GM21576 (cell line): ENCODE measurements at regions not wholly inside any gene's neighbourhood (a gene's known extent, or its start where the extent isn't known, plus 50 kb on each side); places are given as distances from the start of the nearest gene placed in this dataset.

Experiments
- ATAC-seq: cut with Tn5 transposase; IDR thresholded peaks from one replicate; pipeline ENCODE4 v1.9.1; 2021; ENCODE audit warnings: mild to moderate bottlenecking, moderate library complexity; ENCODE audit not compliant: unreplicated experiment

DNA sequence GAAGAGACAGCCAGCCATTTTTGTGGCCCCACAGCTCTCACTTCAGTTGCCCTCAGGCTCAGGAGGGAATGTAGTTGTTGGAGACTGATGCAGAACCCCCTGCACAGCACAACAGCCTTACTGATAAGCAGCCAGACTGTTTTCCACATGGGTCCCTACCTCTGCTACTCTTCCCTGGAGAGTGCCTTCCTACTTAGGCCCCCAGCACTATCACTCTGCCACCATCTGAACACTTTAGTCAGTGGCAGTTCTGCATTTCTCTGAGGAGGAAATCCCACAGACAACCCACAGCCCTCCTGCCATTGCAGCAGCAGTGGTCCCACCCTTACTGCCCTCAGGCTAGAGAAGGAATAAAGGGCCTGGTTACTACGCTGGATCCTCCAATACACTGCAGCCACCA, 61.8 kb upstream of the PTPRD start:
- no peak for ATAC-seq

DNA sequence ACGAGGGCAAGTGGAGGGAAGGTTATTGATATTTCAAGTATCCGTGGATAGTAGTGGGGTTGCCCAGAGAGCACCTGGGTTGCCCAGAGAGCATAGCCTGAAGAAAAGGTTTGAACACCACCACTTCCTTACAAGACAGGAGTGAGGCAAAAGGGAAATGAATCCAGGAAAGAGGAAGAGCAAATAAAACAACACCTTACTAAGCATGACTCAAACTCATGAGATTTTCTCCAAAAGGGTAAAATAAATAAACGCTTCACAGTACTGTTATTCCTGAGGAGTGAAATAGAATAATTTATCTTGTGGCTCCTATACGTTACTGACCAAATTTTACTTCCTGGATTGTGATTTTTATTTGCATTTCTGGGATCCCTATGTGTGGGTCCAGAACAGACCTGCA, 65.2 kb upstream of the PTPRD start:
- ATAC-seq = no peak

DNA sequence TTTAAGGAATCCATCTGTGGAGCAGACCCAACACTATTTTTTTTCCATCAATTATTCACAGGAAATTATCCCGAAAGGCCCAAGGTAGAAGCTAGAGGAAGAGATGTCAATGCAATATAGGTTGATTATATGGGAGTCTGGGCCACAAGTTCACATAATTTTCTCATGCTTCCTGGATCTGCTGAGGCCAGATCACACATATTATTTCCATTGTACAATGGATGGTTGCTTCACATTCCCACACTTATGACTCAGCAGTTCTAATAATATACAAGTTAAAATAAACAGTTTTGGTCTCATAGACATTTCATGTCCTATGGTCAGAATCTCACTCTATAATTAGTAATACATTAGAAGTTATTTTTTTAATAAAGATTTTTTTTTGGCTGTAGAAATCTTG, 66.0 kb upstream of the PTPRD start:
- ATAC-seq = no peak

DNA sequence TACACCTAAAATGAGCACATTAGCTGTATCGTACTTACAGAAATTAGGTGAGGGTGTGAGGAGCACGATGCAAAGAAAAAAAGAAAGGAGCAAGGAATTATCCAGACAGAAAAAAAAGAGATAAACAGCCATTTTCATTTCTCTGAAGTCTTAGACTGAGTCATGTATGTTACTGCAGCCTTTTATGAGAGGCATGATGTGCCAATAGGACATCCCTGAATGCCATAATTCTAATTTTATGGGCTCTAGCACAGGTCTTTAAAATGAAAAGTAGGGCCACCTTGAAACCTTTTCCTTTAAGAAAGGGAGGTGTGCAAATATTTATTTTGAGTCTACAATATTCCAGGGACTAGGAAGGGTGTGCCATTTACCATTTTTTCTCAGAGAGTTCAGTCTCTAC, 74.1 kb upstream of the PTPRD start:
- no peak for ATAC-seq

DNA sequence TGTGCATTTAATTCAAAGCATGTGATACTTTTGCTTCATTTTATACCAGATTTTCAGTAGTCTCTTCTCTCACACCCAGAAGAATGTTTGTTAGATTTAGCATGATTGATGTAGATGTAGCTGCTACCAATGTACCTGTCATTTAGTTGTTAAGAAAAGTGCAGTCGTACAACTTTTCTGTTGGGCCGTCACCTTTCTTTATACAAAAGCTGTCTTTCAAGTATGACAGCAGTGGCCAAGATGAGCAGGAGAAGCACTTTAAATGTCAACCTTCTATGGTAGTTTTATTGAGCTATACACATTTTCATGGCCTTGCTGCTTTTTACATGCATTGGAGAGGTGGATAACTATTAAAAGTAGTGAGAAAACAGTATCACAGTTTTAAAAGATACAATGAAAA, 77.7 kb upstream of the PTPRD start:
- no peak for ATAC-seq

DNA sequence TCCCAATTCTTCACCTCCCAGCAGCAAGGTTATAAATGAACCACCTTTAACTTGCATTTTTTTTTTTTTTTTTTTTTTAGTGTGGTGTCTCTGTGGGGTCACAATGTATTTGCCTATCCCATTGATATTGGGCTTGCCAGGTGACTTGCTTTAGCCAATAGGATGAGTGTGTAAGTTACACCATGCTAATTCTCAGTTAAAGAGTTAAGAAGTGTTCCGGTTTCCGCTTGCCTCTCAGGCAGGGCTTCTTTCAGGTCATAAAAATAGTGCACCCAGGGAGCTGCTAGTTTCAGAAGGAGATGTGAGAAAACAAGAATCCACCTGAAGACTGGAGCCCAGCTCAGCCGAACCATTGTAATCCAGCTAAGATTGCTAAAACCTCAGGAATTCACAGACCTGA, 84.2 kb upstream of the PTPRD start:
- ATAC-seq = no peak

DNA sequence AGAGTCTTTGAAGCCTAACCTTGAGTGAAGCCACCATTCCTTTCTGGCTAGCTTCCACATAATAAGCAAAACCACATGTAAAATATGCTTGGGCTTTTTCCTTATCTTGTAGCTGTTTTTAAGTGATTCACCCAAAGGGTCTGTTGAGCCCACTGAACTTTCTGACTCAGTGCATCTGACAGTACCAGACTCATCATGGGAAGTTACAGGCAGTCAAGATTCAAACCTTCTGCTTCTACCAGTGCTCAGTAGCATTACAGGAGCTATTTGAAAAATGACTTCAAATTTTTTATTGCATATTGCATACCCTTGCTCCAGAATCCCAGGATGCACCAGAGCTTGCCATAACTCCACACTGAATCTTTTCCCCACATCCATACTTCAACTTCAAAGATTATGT, 87.5 kb upstream of the PTPRD start:
- ATAC-seq = no peak

DNA sequence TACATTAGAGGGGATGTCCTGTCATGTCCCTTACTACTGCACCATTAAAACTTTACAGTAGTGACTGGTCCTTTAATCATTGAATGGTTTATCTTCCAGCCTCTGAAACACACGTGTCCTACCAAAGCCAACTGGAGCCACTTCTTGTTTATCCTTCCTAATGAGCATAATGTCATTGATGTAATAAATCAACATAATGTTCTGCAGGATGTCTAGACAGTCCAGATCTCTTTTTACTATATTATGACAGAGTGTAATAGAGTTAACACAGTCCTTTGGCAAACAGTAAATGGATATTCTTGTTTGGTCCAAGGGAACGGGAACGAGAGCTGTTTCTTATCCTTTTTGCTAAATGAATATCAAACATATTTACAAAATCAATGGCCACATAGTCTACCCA, 88.1 kb upstream of the PTPRD start:
- ATAC-seq = no peak

DNA sequence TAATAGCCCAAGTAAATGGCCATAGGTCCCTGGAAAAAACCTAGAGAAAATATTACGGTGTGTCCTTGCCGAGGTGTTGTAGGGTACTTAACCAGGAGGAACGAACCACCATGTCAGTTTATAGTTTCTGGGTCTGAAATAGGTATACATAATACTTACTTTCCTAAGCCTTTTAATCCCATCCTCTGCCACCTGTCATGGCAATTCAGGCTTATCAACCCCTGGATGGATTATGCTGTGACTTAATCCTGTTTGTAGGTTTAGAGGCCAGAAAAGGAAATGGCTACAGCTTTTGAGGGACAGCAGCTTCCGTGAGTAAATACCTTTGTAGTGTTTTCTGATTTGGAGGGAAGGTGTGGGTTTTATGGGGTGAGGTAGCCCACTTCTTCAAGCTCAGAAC, 89.1 kb upstream of the PTPRD start:
- ATAC-seq = no peak

DNA sequence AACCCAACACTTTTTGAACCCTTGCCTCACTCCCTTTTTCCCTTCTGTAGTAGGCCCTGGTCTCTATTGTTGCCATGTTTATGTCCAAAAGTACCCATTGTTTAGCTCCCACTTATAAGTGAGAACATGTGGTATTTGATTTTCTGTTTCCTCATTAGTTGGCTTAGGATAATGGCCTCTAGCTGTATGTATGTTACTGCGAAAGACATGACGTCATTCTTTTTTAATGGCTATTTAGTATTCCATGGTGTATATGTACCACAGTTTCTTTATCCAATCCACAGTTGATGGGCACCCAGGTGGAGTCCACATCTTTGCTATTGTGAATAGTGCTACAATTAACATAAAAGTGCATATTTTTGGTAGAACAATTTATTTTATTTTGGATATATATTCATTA, 90.3 kb upstream of the PTPRD start:
- ATAC-seq = no peak

DNA sequence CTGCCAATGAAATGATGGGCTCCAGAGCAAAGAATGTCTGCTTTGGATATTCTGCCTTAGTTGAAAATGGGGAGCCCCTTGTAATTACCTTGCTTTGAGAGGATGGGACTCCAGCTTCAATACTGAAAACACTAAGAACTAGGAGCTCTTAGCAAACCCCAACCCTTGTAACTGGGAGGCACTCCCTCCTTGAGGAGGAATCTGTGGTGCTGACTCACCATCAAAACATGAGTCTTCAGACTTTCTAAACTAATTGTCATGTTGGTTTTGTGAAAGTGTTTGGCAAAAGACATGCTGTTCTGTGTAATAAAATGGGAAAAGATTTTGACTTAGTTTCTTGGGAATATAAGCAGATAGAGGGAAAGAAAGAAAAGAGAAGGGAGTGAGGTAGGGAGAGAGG, 91.9 kb upstream of the PTPRD start:
- ATAC-seq = no peak

DNA sequence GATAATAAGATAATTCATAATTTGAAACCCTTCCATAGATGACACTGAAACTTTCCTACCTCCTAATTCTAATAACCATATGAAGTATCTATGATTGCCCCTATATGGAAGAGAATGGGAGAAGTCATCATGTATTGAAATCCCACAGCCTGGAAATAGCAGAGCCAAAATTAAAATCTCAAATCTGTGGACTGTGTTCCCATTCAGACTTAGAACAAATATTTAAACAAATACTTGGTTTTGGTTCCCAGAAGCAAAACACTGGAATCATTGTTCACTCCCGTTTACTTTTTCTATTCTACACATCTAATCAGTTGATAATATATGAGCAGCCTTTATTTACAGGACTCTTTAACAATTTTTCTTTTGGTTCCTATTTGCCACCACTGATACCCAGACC, 92.6 kb upstream of the PTPRD start:
- ATAC-seq = no peak

DNA sequence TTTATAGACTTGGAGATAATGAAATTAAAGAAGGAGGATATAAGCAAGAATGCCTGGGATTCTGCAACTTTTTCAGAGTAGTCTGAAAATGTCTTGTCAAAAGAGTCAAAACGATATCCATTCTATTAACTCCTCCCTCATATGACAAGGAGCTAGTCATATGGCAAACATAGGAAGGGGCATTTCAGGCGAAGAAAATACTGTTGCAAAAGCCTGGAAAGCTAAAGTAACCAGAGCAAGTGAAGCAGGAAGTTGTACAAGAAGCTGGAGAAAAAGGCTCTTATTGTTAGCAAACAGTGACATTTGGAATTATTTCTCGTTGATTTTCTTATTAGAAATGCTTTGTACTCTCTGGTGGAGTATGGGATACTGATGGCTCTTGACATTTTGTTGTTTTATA, 94.0 kb upstream of the PTPRD start:
- no peak for ATAC-seq

DNA sequence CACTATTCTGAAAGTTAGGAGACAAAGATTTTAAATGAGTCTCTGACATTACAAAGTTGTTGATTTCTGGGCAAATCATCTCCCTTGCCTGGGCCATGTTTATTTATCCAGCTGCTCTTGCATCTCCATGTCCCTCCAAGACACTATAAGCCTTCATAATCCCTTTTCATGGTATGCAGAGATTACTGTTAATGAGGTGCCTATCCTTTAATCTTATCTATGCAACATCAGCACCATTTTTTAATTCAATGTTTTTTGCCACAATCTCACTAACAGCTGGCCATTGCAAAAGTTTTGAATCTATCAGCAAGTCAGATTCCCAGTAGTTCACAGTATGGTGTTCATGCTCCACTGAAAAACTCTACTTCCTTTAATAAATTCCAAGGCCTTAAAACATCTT, 108.5 kb upstream of the PTPRD start:
- no peak for ATAC-seq

DNA sequence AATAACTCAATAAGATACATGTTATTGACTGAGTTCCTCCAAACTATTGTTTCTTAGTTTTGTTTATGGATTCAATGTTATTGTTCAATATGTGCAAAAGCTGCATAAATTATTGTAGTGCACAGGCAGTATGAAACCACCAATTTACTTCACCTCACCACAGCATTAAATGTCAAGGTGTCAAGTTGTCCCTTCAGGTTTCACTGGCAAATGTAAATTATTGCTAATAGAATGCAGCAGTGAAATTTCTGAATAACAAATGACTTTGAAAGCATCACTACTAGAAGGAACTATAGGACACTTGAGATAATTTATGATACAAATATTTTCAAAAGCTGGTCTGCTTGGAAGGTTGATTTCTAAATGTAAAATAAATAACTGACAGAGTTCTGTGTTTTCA, 116.4 kb upstream of the PTPRD start:
- ATAC-seq = no peak

DNA sequence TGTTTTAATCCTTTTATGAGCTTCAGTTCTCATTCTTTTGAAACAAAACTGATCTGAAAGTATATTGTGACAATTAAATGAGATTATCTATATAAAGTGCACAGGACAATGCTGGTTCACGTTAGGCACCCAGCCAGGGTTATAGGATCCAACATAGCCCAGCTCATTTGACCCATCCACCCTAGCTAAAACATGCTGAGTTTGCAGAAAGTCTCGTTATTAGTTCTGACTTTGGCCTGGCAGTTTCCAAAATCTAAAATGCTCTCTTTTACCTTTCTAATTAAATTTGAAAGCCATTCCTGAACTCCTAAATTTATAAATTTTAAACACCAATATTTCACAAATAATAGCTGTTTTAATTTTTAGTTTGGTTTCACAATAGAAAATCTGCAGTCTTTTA, 131.9 kb upstream of the PTPRD start:
- ATAC-seq = no peak

DNA sequence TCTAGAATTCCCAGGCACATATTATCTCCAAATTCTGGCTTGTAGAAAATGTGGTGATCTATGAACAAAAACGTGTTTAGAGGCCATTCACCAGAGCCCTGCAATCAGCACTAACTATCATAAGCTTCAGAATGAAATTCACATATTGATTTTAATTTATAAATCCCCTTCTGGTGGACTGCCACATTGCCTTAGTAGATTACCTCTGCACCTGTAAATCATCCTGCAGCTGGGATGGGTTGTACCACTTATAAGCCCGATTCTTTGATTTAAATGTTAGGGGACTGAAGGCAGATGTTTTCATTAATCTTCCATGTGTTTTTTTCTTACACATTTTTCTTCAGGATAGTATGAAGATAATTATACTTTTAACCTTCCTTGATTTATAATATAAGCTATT, 140.7 kb upstream of the PTPRD start:
- ATAC-seq = no peak

DNA sequence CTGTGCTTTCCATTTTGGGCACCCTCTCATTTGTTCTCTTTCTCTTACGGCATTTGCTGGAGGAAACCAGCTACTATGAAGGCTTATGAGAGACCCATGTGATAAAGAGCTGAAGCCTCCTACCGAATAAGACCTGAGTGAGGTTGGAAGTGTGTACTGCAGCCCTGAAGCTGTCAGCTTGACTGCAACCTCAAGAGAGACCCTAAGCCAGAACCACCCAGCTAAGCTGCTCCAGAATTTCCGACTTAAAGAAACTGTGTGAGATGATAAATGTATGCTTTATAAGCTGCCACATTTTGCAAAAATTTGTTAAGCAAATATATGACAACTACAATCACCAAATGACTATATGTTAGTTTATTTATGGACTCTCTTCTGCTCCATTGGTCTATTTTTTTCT, 151.7 kb upstream of the PTPRD start:
- ATAC-seq = no peak

DNA sequence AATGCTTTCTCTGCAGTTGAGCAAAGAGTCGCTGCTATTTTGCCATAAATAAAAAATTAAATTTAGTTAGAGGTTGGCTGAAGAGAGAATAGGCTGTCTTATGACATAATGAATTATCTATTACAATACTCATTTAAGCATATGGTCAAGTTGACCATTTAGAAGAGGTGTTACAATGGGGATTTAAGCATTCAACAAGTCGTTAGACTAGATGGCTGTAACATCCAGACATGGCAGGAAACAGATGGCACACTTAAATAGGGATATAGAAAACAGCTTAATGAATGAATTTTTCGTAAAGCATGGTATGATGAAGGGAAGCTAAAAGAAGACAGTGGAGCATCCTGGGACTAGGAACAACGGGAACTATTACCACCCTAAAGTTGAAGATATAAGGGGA, 160.3 kb upstream of the PTPRD start:
- no peak for ATAC-seq

DNA sequence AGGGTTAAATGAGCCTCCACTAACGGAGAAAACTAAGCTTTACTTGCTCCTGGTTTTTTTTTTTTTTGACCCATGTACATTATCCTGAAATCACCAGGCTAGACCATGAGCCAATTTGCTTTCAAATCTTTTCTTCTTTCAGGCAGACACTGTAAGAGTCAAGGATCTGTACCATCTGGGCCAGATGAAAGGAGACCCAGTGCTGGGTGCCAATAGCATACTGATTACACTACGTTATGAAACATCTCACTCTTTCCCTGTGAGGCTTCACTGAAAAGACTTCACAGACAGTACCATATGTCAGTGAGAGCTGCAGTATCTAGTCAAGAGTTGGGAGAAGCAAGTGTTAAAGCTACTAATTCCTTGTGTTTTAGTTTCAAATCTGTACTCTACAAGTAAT, 161.2 kb upstream of the PTPRD start:
- ATAC-seq = no peak

DNA sequence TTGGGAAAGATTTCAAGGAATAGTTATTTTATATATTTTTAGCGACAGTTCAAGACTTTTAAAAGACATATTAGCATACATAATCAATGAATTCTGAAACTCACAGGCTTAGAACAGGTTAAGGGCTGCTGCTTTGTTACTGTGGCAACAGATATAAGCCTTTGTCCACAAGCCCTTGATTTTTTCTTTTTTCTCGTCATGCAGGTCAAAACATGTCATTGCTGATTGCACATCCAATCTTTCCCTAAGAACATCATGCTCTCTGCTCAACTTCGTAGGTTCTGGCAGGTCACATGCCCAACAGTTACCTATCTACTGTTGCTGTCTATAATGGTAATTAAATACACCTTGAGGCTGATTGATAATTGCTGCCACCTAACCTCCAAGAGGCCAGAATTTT, 172.5 kb upstream of the PTPRD start:
- no peak for ATAC-seq

DNA sequence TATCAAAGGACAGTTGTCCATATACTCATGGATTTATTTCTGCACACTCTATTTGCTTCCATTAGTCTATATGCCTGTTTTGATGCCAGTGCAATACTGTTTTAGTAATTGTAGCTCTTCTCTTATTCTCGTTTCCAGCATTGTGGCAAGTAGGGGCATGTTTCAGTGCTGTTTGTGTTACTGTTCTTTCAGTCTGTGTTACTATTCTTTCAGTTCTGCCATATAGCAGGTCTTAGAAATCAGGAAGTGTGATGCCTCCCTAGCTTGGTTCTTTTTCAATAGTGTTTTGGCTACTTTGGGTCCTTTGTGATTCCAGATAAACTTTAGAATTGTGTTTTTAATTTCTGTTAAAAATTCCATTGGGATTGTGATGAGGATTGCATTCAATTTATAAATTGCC, 180.5 kb upstream of the PTPRD start:
- no peak for ATAC-seq

DNA sequence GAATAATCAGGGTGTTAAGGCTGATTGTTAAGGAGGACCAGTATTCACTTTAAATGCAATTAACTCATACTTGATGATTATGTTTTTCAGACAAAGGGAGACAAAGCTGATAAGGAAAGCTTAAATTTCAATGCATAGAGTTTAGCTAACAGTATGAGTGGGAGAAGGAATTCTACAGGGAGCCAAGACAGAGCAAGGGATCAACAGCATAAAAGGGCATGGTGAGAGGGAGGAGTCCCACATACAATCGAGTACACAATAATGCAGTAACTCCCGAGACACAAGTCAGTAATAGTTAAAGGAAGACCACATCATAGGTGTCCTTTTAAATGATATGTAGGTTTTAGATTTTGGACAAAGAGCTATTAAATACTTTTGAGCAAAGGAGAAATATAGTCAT, 191.7 kb upstream of the PTPRD start:
- no peak for ATAC-seq

DNA sequence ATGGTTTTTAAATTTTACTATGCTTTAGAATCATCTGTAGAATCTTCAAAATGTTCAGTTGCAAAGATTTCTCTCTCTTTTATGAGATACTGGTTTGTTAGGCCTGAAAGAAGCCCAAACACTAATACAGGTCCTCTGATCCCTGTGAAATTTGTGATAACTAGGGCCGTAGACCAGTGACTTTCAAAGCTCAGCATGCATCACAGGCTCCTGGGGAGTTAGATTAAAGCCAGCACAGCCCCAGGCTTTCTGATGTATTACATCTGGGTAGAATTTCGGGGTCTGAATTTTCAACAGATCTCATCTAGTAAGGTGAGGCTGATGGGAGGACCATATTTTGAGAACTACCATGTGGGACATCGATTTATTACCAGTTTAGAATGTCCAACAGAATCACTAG, 194.1 kb upstream of the PTPRD start:
- ATAC-seq = no peak
